ENCODE measurements at regions not wholly inside any gene's neighbourhood (a gene's known extent, or its start where the extent isn't known, plus 50 kb on each side); places are given as distances from the start of the nearest gene placed in this dataset.

DNA sequence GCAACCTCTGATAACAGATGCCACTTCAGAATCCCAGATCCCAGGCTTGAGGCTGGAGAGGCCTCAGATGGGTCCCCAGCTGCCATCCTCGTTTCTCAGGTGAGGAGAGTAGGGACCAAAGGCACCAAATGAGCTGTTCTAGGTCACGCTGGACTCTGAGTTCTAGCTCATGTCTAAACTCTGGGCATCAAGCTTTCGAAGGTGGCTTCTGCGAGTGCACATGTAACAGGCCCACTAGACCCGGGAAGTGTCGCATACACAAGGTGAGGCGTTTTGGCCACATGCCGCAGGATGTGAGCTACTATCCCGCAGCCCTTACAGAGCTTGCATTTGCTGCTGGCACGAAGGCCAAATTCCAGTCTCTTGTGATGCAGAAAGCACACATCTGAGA, 355.1 kb upstream of the SHH start:
- TF ChIP-seq, protein P1, sequence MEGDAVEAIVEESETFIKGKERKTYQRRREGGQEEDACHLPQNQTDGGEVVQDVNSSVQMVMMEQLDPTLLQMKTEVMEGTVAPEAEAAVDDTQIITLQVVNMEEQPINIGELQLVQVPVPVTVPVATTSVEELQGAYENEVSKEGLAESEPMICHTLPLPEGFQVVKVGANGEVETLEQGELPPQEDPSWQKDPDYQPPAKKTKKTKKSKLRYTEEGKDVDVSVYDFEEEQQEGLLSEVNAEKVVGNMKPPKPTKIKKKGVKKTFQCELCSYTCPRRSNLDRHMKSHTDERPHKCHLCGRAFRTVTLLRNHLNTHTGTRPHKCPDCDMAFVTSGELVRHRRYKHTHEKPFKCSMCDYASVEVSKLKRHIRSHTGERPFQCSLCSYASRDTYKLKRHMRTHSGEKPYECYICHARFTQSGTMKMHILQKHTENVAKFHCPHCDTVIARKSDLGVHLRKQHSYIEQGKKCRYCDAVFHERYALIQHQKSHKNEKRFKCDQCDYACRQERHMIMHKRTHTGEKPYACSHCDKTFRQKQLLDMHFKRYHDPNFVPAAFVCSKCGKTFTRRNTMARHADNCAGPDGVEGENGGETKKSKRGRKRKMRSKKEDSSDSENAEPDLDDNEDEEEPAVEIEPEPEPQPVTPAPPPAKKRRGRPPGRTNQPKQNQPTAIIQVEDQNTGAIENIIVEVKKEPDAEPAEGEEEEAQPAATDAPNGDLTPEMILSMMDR (IDR thresholded peaks at IDR 0.05; ENCODE audit: low read depth, low read length), result no peak
- H3K4me3 ChIP-seq (ENCODE audit: low read depth, low read length), result no peak overlapping the region
- DNase-seq (ENCODE audit: low read depth, low spot score), result no peak
- in situ Hi-C loops (cut with HindIII; ENCODE audit: low sequenced_read_pairs), result no loop called here

DNA sequence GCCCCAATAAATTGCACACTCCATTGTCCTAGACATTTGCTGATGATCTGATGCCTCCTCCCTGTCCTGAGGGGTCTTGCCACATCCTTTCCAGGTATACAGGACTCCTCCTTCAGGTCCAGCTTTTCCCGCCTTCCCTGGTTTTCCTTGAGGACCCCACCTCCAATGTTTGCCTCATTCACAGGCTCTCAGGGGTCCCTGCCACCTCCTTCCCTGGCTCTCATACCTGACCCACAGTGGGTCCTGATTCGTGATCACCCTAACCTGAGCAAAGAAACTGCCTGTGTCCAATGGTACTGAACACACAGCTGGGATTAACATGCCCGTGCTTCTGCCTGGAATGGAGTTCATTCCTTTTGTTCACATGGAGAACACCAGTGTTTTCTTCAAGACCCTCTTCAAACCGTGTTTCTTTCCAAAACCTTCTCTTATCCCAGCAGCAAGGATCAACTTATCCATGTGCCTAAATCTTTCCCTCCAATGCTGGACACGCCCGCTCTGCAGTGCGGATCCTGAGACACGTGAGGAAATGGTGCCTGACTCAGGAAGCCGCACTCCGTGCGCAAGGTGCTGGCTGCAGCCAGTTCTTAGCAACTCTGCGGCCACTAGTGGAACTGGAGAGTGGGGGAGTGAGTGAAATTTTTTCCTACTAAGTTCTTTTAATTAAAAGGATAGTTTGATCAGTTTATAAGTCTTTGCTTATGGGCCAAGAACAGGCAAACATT, 354.6 kb upstream of the SHH start:
- H3K4me3 ChIP-seq (ENCODE audit: low read depth, low read length), result no peak overlapping the region
- in situ Hi-C loops (cut with HindIII; ENCODE audit: low sequenced_read_pairs), result no loop called here
- no peak for DNase-seq (ENCODE audit: low read depth, low spot score)
- TF ChIP-seq, protein P1 (IDR thresholded peaks at IDR 0.05; ENCODE audit: low read depth, low read length), result no peak

DNA sequence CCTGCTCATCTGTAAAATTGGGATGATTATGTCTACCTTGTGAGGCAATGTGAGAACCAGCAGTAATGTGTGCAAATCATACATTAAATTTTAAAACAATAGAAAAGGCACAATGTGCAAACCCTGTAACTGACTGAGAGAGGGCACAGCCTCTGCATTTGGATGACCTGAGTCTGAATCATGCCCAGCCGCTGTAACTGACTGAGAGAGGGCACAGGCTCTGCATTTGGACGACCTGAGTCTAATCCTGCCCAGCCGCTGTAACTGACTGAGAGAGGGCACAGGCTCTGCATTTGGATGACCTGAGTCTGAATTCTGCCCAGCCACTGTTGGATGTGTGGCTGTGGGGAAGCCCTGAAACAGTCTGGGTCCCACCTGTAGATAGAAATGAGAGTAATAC, 351.5 kb upstream of the SHH start:
- TF ChIP-seq, protein P1 (IDR thresholded peaks at IDR 0.05; ENCODE audit: low read depth, low read length), result no peak
- no peak for DNase-seq (ENCODE audit: low read depth, low spot score)
- no peak overlapping the region for H3K4me3 ChIP-seq (ENCODE audit: low read depth, low read length)
- in situ Hi-C loops (cut with HindIII; ENCODE audit: low sequenced_read_pairs), result no loop called here

DNA sequence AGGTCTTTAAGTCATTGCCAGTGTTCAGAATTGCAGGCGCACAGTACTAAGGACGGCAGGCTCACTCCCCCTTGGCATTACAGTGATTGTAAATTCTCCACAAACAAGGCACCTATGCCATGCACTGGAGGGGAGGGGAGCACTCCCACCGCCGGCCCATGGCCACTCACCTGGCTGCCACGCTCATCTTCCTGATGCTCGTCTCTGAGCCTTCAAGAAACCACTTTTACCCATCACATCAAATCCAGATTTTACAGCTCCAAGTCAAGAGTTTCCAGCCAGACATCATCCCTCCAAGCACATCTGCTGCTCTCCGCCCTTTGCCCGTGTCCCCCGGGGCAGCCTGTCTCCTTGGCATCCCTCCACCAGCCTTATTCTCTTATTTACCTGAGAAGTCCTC, 350.2 kb upstream of the SHH start:
- no peak for DNase-seq (ENCODE audit: low read depth, low spot score)
- no peak overlapping the region for H3K4me3 ChIP-seq (ENCODE audit: low read depth, low read length)
- TF ChIP-seq, protein P1 (IDR thresholded peaks at IDR 0.05; ENCODE audit: low read depth, low read length), result no peak
- in situ Hi-C loops (cut with HindIII; ENCODE audit: low sequenced_read_pairs), result no loop called here

DNA sequence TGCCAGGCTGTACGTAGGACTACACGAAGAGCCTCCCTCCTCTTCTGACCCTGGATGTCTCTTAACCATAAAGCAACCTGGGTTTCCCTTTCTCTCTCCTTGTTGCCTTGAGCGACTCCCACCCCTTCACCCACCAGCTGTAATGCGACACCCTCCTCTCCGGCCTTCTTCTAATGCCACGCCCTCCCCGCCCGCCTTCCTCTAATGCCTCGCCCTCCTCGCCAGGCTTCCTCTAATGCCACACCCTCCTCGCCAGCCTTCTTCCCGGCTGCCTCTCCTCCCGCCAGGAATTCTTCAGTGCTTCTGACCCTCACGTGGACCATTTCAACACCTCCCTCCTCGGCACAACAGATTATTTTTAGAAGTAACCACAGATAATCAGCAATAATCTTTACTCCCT, 348.5 kb upstream of the SHH start:
- TF ChIP-seq, protein P1 (IDR thresholded peaks at IDR 0.05; ENCODE audit: low read depth, low read length), result no peak
- no peak for DNase-seq (ENCODE audit: low read depth, low spot score)
- no peak overlapping the region for H3K4me3 ChIP-seq (ENCODE audit: low read depth, low read length)
- in situ Hi-C loops (cut with HindIII; ENCODE audit: low sequenced_read_pairs), result no loop called here

DNA sequence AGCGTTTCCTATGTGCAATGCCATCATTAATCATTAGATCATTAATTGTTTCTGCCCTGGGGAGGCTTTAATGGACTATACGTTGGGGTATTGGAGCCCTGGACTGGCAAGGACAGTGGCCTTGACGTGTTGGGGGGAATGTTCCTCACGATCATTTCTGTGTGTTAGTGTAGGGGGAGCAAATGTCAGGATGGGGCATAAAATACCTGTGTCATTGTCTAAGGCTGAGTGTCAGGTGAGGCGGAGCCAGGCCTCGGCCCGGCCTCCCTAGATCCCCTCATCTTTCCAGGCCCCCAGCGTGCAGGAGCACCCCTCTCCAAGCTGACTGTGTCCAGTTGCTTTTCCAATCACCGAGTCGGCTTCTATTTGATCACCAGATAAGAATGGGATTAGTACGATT, 346.4 kb upstream of the SHH start:
- H3K4me3 ChIP-seq (ENCODE audit: low read depth, low read length), result no peak overlapping the region
- no peak for DNase-seq (ENCODE audit: low read depth, low spot score)
- TF ChIP-seq, protein P1 (IDR thresholded peaks at IDR 0.05; ENCODE audit: low read depth, low read length), result no peak
- in situ Hi-C loops (cut with HindIII; ENCODE audit: low sequenced_read_pairs), result no loop called here
